IPS-20b (cell line): ENCODE measurements at regions not wholly inside any gene's neighbourhood (a gene's known extent, or its start where the extent isn't known, plus 50 kb on each side); places are given as distances from the start of the nearest gene placed in this dataset.

ENCODE experiments used
- H3K27ac ChIP-seq: one replicate; pipeline ENCODE4 v1.5.1; 2013; ENCODE audit warnings: low read length
- H3K27me3 ChIP-seq: 2 replicates; pipeline ENCODE4 v1.6.1; 2013; ENCODE audit warnings: mild to moderate bottlenecking, low read length, inconsistent platforms; ENCODE audit not compliant: insufficient read depth
- H3K36me3 ChIP-seq: 2 replicates; pipeline ENCODE4 v1.6.1; 2013; ENCODE audit warnings: low read depth, mild to moderate bottlenecking, inconsistent platforms, low read length, moderate library complexity; ENCODE audit not compliant: insufficient read depth
- H3K4me1 ChIP-seq: 2 replicates; pipeline ENCODE4 v1.6.1; 2013; ENCODE audit warnings: mild to moderate bottlenecking, control low read depth, inconsistent platforms, low read length, moderate library complexity; ENCODE audit not compliant: insufficient read depth
- H3K4me3 ChIP-seq: 2 replicates; pipeline ENCODE4 v1.5.1; 2013; ENCODE audit warnings: mild to moderate bottlenecking, low read length, inconsistent platforms
- H3K9ac ChIP-seq: 2 replicates; pipeline ENCODE4 v1.6.1; 2013; ENCODE audit warnings: low read depth, mild to moderate bottlenecking, inconsistent platforms, low read length, moderate library complexity
- H3K9me3 ChIP-seq: 2 replicates; pipeline ENCODE4 v1.6.1; 2013; ENCODE audit warnings: mild to moderate bottlenecking, low read depth, low read length, inconsistent platforms; ENCODE audit not compliant: insufficient read depth

DNA sequence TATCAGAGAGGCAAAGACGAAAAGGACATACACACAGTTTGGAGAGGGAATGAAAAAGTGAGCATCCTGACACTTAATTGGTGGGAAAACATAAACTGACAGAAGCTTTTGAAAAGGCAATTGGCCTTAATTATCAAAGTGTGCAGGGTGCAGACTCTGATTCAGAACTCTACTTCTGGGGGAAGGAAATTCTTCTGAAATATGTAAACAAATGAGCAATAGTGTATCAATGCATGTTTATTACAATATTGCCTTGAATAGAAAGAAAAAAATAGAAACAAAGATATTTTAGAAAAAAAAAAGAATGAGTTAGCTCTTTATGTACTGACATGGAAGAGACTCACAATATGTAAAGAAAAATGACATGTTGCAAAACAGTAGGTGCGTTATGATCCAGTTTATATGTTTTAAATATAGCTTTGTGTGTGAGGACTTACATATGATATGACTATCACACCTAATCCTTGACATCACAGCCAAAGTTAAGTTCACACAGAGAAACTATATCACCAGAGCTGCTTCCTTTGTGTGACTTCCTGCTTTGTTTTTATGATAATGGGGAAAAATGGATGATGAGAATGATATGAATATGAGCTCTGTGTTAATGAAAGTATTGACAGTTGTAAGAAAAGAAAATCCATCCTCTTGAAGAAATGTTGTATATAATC is 182.4 kb downstream of the KCTD12 start:
- H3K27me3 ChIP-seq: no peaks in the 10 kb centered on the region
- H3K9me3 ChIP-seq: no peaks in the 10 kb centered on the region
- H3K27ac ChIP-seq: no peak overlapping the region
- H3K9ac ChIP-seq: no peak overlapping the region
- H3K36me3 ChIP-seq: no peaks in the 10 kb centered on the region
- H3K4me3 ChIP-seq: no peak overlapping the region
- H3K4me1 ChIP-seq: no peaks in the 10 kb centered on the region

- Histone ChIP-seq H3K27ac (no peak overlapping the region), H3K36me3 (no peaks in the 10 kb centered on the region), H3K4me1 (no peaks in the 10 kb centered on the region), H3K27me3 (no peaks in the 10 kb centered on the region), H3K4me3 (no peak overlapping the region), H3K9ac (no peak overlapping the region), H3K9me3 (no peaks in the 10 kb centered on the region)
These were observed 183.0 kb downstream of the KCTD12 start for GRCh38 chr13:76703216-76703615.

DNA sequence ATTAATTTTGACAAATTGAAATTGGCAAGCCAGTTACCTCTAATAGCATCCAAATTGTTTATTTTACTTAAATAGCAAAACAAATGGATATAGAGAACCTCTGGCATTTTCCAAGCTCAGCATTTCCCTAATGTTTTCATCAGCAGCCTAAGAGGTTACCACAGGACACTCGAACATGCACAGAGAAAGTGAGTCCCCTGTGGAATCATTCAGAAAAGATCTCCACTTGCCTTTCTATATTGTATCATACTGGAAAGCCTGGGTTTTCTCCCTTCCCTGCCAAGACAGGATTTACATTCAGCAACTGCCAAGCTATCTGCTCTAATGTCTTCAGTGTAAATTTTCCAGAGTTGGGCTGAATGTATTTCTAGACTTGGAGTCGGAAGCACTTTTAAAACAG is 188.9 kb downstream of the KCTD12 start:
- H3K36me3 ChIP-seq: no peaks in the 10 kb centered on the region
- no peaks in the 10 kb centered on the region for H3K27me3 ChIP-seq
- no peaks in the 10 kb centered on the region for H3K9me3 ChIP-seq
- no peak overlapping the region for H3K9ac ChIP-seq
- no peaks in the 10 kb centered on the region for H3K4me1 ChIP-seq
- no peak overlapping the region for H3K27ac ChIP-seq
- H3K4me3 ChIP-seq: no peak overlapping the region

- Histone ChIP-seq H3K27me3 (no peaks in the 10 kb centered on the region), H3K27ac (no peak overlapping the region), H3K4me3 (no peak overlapping the region), H3K9ac (no peak overlapping the region), H3K36me3 (no peaks in the 10 kb centered on the region), H3K4me1 (no peaks in the 10 kb centered on the region), H3K9me3 (no peaks in the 10 kb centered on the region)
These were observed 189.8 kb downstream of the KCTD12 start for GRCh38 chr13:76696370-76696769.

GRCh38 chr13:76693086-76693485 is 193.1 kb downstream of the KCTD12 start:
- no peaks in the 10 kb centered on the region for H3K9me3 ChIP-seq
- H3K9ac ChIP-seq: no peak overlapping the region
- no peaks in the 10 kb centered on the region for H3K36me3 ChIP-seq
- no peak overlapping the region for H3K27ac ChIP-seq
- H3K27me3 ChIP-seq: no peaks in the 10 kb centered on the region
- H3K4me1 ChIP-seq: no peaks in the 10 kb centered on the region
- H3K4me3 ChIP-seq: no peak overlapping the region

DNA sequence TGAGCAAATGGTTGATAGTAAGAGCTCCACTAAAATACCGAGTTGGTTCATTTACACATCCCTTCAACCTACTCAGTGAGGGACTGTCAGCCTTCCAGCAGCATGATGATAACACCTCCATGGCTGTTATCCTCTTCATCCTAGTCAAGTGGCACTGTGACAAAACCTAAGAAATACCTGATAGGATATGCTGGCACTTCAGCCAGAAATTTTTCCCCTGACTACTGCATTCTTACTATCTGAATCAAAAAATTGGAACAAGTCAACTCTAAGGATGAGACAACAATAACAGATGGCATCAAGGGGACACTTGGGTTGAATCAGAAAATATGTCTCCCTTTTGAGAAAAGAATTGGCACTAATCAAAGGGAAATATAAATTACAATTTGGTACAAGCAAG is 193.9 kb downstream of the KCTD12 start:
- no peaks in the 10 kb centered on the region for H3K9me3 ChIP-seq
- no peak overlapping the region for H3K9ac ChIP-seq
- H3K36me3 ChIP-seq: no peaks in the 10 kb centered on the region
- H3K4me1 ChIP-seq: no peaks in the 10 kb centered on the region
- no peak overlapping the region for H3K4me3 ChIP-seq
- H3K27ac ChIP-seq: no peak overlapping the region
- H3K27me3 ChIP-seq: no peaks in the 10 kb centered on the region

- no peaks in the 10 kb centered on the region for H3K9me3 ChIP-seq
- H3K27ac ChIP-seq: no peak overlapping the region
- no peak overlapping the region for H3K9ac ChIP-seq
- H3K4me1 ChIP-seq: no peaks in the 10 kb centered on the region
- H3K36me3 ChIP-seq: no peaks in the 10 kb centered on the region
- no peaks in the 10 kb centered on the region for H3K27me3 ChIP-seq
- H3K4me3 ChIP-seq: no peak overlapping the region
These were observed 195.6 kb downstream of the KCTD12 start for GRCh38 chr13:76690611-76691010.

GRCh38 chr13:76687467-76687866 is 198.7 kb downstream of the KCTD12 start:
- Histone ChIP-seq H3K4me1 (peaks cover 5% of the 10 kb centered on the region; the same call in 1 of the 2 replicates), H3K4me3 (no peak overlapping the region), H3K9me3 (no peaks in the 10 kb centered on the region), H3K9ac (no peak overlapping the region), H3K27me3 (no peaks in the 10 kb centered on the region), H3K27ac (no peak overlapping the region), H3K36me3 (no peaks in the 10 kb centered on the region)

GRCh38 chr13:76685938-76686337 is 200.3 kb downstream of the KCTD12 start:
- Histone ChIP-seq H3K36me3 (no peaks in the 10 kb centered on the region), H3K27me3 (no peaks in the 10 kb centered on the region)

GRCh38 chr13:76684336-76684735 is 201.9 kb downstream of the KCTD12 start:
- no peaks in the 10 kb centered on the region for H3K9me3 ChIP-seq
- H3K9ac ChIP-seq: no peak overlapping the region
- H3K4me1 ChIP-seq: peaks cover 5% of the 10 kb centered on the region; the same call in 1 of the 2 replicates
- no peak overlapping the region for H3K4me3 ChIP-seq
- no peak overlapping the region for H3K27ac ChIP-seq
- no peaks in the 10 kb centered on the region for H3K36me3 ChIP-seq
- H3K27me3 ChIP-seq: no peaks in the 10 kb centered on the region

More at GRCh38 chr13:76685938-76686337, 200.3 kb downstream of the KCTD12 start:
- Histone ChIP-seq H3K4me3 (no peak overlapping the region), H3K27ac (no peak overlapping the region), H3K4me1 (peaks cover 5% of the 10 kb centered on the region; the same call in 1 of the 2 replicates), H3K9me3 (no peaks in the 10 kb centered on the region), H3K9ac (no peak overlapping the region)

GRCh38 chr13:76683854-76684253 is 202.4 kb downstream of the KCTD12 start:
- Histone ChIP-seq H3K27ac (no peak overlapping the region), H3K9me3 (no peaks in the 10 kb centered on the region), H3K4me1 (peaks cover 5% of the 10 kb centered on the region; the same call in 1 of the 2 replicates), H3K27me3 (no peaks in the 10 kb centered on the region), H3K9ac (no peak overlapping the region), H3K36me3 (no peaks in the 10 kb centered on the region), H3K4me3 (no peak overlapping the region)

- Histone ChIP-seq H3K36me3 (no peaks in the 10 kb centered on the region), H3K27me3 (no peaks in the 10 kb centered on the region), H3K4me3 (no peak overlapping the region), H3K27ac (no peak overlapping the region), H3K9ac (no peak overlapping the region), H3K4me1 (peaks cover 5% of the 10 kb centered on the region; the same call in 1 of the 2 replicates), H3K9me3 (no peaks in the 10 kb centered on the region)
These were observed 203.0 kb downstream of the KCTD12 start for GRCh38 chr13:76683168-76683567.
